Activated naive CD4-positive, alpha-beta T cell treated with anti-CD3 and anti-CD28 coated beads, Interleukin-2, amount 50 U/mL, for 24 hours (primary cell): ENCODE measurements at regions not wholly inside any gene's neighbourhood (a gene's known extent, or its start where the extent isn't known, plus 50 kb on each side); places are given as distances from the start of the nearest gene placed in this dataset.

Experiments used
- H3K27ac Mint-ChIP-seq: one replicate; pipeline ENCODE4 v1.8.0; 2021; ENCODE audit warnings: mild to moderate bottlenecking, mixed read lengths
- H3K27me3 Mint-ChIP-seq: one replicate; pipeline ENCODE4 v1.8.0; 2021; ENCODE audit warnings: mixed read lengths
- H3K36me3 Mint-ChIP-seq: one replicate; pipeline ENCODE4 v1.8.0; 2021; ENCODE audit warnings: mixed read lengths
- H3K4me1 Mint-ChIP-seq: one replicate; pipeline ENCODE4 v1.8.0; 2021; ENCODE audit warnings: mixed read lengths
- H3K4me3 Mint-ChIP-seq: one replicate; pipeline ENCODE4 v1.8.0; 2021; ENCODE audit warnings: mild to moderate bottlenecking, mixed read lengths
- H3K9me3 Mint-ChIP-seq: one replicate; pipeline ENCODE4 v1.8.0; 2021; ENCODE audit warnings: mixed read lengths

GRCh38 chr6:56850626-56851025, 104.3 kb upstream of the BEND6 start:
- Mint-ChIP-seq H3K27ac (no peak overlapping the region), H3K27me3 (peaks cover 43% of the 10 kb centered on the region), H3K36me3 (peaks cover 3% of the 10 kb centered on the region), H3K9me3 (no peaks in the 10 kb centered on the region), H3K4me3 (peak overlapping the region; percentile 41), H3K4me1 (peaks cover 19% of the 10 kb centered on the region)

DNA sequence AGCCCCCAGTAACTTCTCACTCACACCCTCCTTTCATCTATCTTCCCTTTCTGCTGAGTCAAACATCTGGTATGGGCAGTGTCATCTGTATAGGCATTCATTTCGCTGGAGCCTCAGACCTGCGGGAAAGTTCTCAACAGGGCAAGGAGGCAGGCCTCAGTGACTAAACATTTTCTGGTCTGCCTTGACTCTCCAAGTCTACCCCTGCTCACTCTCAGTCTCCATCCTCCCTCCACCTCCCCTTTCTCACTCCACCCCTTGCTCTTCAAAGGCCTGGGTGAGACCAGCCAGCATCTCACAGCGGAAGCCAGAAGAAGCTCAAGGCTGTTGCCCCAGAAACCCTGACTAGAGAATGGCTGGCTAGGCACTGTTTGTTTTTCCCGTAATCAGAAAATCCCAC, 105.0 kb upstream of the BEND6 start:
- Mint-ChIP-seq H3K4me3 (peak overlapping the region; percentile 41), H3K27me3 (peaks cover 45% of the 10 kb centered on the region), H3K9me3 (no peaks in the 10 kb centered on the region), H3K27ac (no peak overlapping the region), H3K4me1 (peaks cover 19% of the 10 kb centered on the region), H3K36me3 (peaks cover 3% of the 10 kb centered on the region)

- peaks cover 44% of the 10 kb centered on the region for H3K27me3 Mint-ChIP-seq
- H3K4me1 Mint-ChIP-seq = peaks cover 19% of the 10 kb centered on the region
Measured at GRCh38 chr6:56848105-56848504, 106.8 kb upstream of the BEND6 start.

GRCh38 chr6:56845032-56845431, 109.9 kb upstream of the BEND6 start:
- H3K9me3 Mint-ChIP-seq = no peaks in the 10 kb centered on the region
- peaks cover 39% of the 10 kb centered on the region for H3K27me3 Mint-ChIP-seq
- H3K4me1 Mint-ChIP-seq = peaks cover 7% of the 10 kb centered on the region
- H3K36me3 Mint-ChIP-seq = peaks cover 3% of the 10 kb centered on the region
- H3K4me3 Mint-ChIP-seq = no peak overlapping the region
- H3K27ac Mint-ChIP-seq = no peak overlapping the region

More at GRCh38 chr6:56848105-56848504, 106.8 kb upstream of the BEND6 start:
- H3K9me3 Mint-ChIP-seq = no peaks in the 10 kb centered on the region
- peaks cover 3% of the 10 kb centered on the region for H3K36me3 Mint-ChIP-seq
- H3K27ac Mint-ChIP-seq = no peak overlapping the region
- no peak overlapping the region for H3K4me3 Mint-ChIP-seq

DNA sequence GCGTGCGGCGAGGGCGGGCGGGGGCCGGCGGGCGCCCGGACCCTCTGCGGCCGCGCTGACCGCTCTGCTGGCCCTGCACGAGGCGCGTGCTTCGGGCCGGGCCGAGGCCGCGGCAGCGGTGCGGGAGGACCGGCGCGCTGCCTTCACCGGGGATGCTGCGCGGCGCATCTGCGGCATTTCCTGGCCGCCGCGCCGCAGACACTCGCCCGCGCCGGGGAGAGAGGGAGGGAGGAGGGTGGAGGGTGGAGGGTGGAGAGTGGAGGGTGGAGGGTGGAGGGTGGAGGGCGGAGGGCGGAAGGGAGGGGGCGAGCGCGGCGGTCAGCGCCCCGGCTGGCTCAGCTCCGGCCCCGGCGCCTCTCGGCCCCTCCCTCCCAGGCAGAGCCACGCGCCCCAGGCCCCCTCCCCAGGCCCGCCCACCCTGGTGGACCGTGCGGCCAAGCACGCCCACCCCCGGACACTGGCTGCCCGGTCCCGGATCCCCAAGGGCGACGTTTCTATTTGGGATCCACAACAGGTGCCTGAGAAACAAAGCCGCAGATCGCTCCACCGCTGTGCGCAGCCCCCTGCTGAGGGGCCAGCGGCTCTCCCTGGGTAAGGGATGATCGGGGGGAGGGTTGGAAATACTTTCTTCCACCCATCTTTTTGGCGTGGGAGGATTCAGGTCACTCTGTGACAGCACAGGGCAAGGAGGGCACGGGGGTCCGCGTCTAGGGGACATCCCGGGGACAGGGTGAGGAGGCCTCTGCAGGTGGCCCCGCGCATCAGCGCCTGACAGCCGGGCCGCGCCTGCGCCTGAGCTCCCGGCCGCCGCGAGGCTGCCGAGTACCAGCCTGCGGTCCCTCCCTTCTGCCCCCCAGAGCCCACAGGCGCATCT, 111.2 kb upstream of the BEND6 start:
- Mint-ChIP-seq H3K36me3 (no peaks in the 10 kb centered on the region), H3K4me1 (peaks cover 7% of the 10 kb centered on the region), H3K9me3 (no peaks in the 10 kb centered on the region), H3K4me3 (peak overlapping the region; percentile 75), H3K27me3 (peaks cover 38% of the 10 kb centered on the region), H3K27ac (no peak overlapping the region)

GRCh38 chr6:56842686-56843475, 112.0 kb upstream of the BEND6 start:
- peak overlapping the region; percentile 27 for H3K27ac Mint-ChIP-seq
- peak overlapping the region; percentile 80 for H3K4me3 Mint-ChIP-seq
- H3K4me1 Mint-ChIP-seq = peaks cover 7% of the 10 kb centered on the region
- no peaks in the 10 kb centered on the region for H3K36me3 Mint-ChIP-seq
- peaks cover 42% of the 10 kb centered on the region for H3K27me3 Mint-ChIP-seq
- H3K9me3 Mint-ChIP-seq = no peaks in the 10 kb centered on the region

GRCh38 chr6:56841751-56842150, 113.2 kb upstream of the BEND6 start:
- Mint-ChIP-seq H3K36me3 (no peaks in the 10 kb centered on the region), H3K27ac (no peak overlapping the region), H3K4me1 (peaks cover 7% of the 10 kb centered on the region), H3K27me3 (peaks cover 43% of the 10 kb centered on the region), H3K9me3 (no peaks in the 10 kb centered on the region), H3K4me3 (no peak overlapping the region)

- Mint-ChIP-seq H3K27ac (no peak overlapping the region), H3K4me1 (peaks cover 7% of the 10 kb centered on the region), H3K27me3 (peaks cover 41% of the 10 kb centered on the region)
Measured at GRCh38 chr6:56841381-56841749, 113.5 kb upstream of the BEND6 start.

DNA sequence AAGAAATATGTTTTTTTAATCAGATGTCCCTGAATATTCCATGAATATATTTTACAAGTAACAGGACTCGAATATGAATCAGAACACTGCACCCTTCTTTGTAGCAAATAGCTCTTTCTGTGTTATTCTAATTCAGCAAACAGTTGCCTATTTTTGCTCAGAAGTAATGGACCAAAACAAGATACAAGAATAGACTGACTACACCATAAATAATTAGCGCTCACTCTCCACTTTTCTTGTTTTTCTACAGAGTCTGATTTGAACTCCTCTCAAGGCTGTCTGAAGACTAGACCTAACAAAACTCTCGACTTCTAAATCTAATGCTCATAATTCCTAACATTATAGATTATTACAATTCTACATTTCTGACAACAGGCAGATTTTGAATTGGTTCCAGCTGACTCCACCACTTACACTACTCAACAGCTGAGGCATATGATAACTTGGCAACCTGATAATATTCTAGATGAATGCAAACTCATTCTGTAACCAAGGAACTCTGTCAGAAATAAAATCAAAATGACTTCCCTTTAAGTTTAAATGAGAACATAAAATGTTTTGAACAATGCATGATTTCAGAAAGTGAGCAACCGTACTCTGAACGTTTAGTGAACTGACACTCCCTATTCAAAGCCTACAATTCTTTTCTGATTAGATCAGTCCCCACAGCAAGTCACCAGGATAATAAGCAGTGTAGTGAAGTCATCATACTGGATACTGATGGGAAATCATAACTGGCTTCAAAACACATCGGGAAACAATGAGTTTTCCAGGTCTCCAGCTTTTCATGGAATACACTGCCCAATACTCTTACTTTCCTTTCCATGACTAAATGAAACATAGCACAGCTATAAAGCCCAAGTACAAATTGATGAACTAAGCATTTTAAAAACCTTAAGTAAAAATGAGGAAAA, 114.2 kb upstream of the BEND6 start:
- Mint-ChIP-seq H3K9me3 (no peaks in the 10 kb centered on the region), H3K4me3 (no peak overlapping the region), H3K4me1 (peaks cover 7% of the 10 kb centered on the region), H3K27me3 (peaks cover 41% of the 10 kb centered on the region), H3K36me3 (no peaks in the 10 kb centered on the region), H3K27ac (no peak overlapping the region)

More at GRCh38 chr6:56841381-56841749, 113.5 kb upstream of the BEND6 start:
- Mint-ChIP-seq H3K4me3 (no peak overlapping the region), H3K9me3 (no peaks in the 10 kb centered on the region), H3K36me3 (no peaks in the 10 kb centered on the region)

- H3K9me3 Mint-ChIP-seq = no peaks in the 10 kb centered on the region
- no peak overlapping the region for H3K27ac Mint-ChIP-seq
- peaks cover 7% of the 10 kb centered on the region for H3K4me1 Mint-ChIP-seq
- H3K27me3 Mint-ChIP-seq = peaks cover 45% of the 10 kb centered on the region
- no peak overlapping the region for H3K4me3 Mint-ChIP-seq
- H3K36me3 Mint-ChIP-seq = no peaks in the 10 kb centered on the region
Measured at GRCh38 chr6:56839533-56840183, 115.2 kb upstream of the BEND6 start.

- H3K9me3 Mint-ChIP-seq = no peaks in the 10 kb centered on the region
- H3K27me3 Mint-ChIP-seq = peaks cover 43% of the 10 kb centered on the region
- no peak overlapping the region for H3K4me3 Mint-ChIP-seq
- no peak overlapping the region for H3K27ac Mint-ChIP-seq
- H3K36me3 Mint-ChIP-seq = no peaks in the 10 kb centered on the region
- peaks cover 7% of the 10 kb centered on the region for H3K4me1 Mint-ChIP-seq
Measured at GRCh38 chr6:56838965-56839364, 115.9 kb upstream of the BEND6 start.

GRCh38 chr6:56838016-56838555, 116.8 kb upstream of the BEND6 start:
- Mint-ChIP-seq H3K27ac (no peak overlapping the region), H3K4me1 (peaks cover 7% of the 10 kb centered on the region), H3K4me3 (no peak overlapping the region), H3K36me3 (no peaks in the 10 kb centered on the region), H3K27me3 (peaks cover 44% of the 10 kb centered on the region), H3K9me3 (no peaks in the 10 kb centered on the region)

GRCh38 chr6:56837322-56837894, 117.5 kb upstream of the BEND6 start:
- Mint-ChIP-seq H3K4me1 (peaks cover under 1% of the 10 kb centered on the region), H3K9me3 (no peaks in the 10 kb centered on the region), H3K4me3 (no peak overlapping the region), H3K27me3 (peaks cover 39% of the 10 kb centered on the region), H3K36me3 (no peaks in the 10 kb centered on the region), H3K27ac (no peak overlapping the region)

DNA sequence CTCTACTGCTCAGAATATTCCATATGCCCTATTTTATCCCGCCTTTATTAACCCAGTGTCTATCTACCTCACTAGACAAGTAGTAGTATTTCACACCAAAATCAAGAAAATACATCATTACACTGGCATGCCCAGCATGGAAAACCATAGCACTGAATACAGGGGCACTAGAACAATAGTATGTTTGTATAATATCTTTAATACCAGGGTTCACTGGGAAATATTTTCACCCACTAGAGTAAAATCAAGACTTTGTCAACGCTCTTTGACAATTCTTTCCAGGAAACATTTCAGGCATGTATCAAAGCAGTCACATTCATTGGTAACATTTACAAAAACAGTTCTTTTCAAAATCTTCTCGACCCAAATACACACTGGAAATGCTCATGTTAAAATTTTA, 119.3 kb upstream of the BEND6 start:
- Mint-ChIP-seq H3K4me1 (no peaks in the 10 kb centered on the region), H3K36me3 (no peaks in the 10 kb centered on the region), H3K9me3 (no peaks in the 10 kb centered on the region), H3K27me3 (peaks cover 30% of the 10 kb centered on the region), H3K4me3 (no peak overlapping the region), H3K27ac (no peak overlapping the region)
